B cell (primary cell): ENCODE measurements at regions not wholly inside any gene's neighbourhood (a gene's known extent, or its start where the extent isn't known, plus 50 kb on each side); places are given as distances from the start of the nearest gene placed in this dataset.

ENCODE experiments used
- ATAC-seq: fragments of 200-7000 bp; cut with Tn5 transposase; one replicate; pipeline ENCODE4 v1.10.0; 2021; ENCODE audit warnings: low read depth, mild to moderate bottlenecking, moderate number of reproducible peaks, moderate library complexity
- CTCF ChIA-PET: fragments of 350-600 bp; sonication (Branson Sonifier 250); formaldehyde crosslinking; loops from one replicate; lab custom pipeline; 2021; ENCODE audit warnings: antibody characterized with exemption, inconsistent platforms; lab: Charles Lee
- POLR2A ChIA-PET: fragments of 350-600 bp; sonication (Branson Sonifier 250); formaldehyde crosslinking; loops from one replicate; lab custom pipeline; 2021; ENCODE audit warnings: antibody characterized with exemption; lab: Charles Lee
- DNase-seq: peaks from one replicate; pipeline ENCODE4 v3.0.0; 2013
- H2AFZ ChIP-seq: 2 replicates; pipeline ENCODE4 v1.6.1; 2012; ENCODE audit warnings: mild to moderate bottlenecking, low read depth, low read length; ENCODE audit not compliant: insufficient read depth, poor library complexity, severe bottlenecking
- H3K27ac ChIP-seq, 2 donors: 1 replicate in 1 of 2; 2 replicates in 1 of 2; pipeline ENCODE4 v1.5.1; 2012 to 2013; ENCODE audit warnings: low read length in 2 of 2, mild to moderate bottlenecking in 2 of 2, moderate library complexity in 1 of 2
- H3K27me3 ChIP-seq, 4 experiments: fragments of 200-600 bp in 1 of 4; sonication (generic) in 1 of 4; replicated peaks in 1 of 4; 1 replicate in 2 of 4; 2 replicates in 2 of 4; pipeline versions ENCODE4 v1.6.1 to v1.7.0; 2013 to 2016; ENCODE audit warnings: low read length in 3 of 4, mild to moderate bottlenecking in 2 of 4, mixed read lengths in 1 of 4, moderate library complexity in 1 of 4; ENCODE audit not compliant: insufficient read depth in 4 of 4, control insufficient read depth in 3 of 4; ENCODE audit errors: control extremely low read depth in 1 of 4
- H3K36me3 ChIP-seq, 2 experiments: replicated peaks in 1 of 2; 1 replicate in 1 of 2; 2 replicates in 1 of 2; pipeline versions ENCODE4 v1.6.1 to v1.7.1; 2013; ENCODE audit warnings: low read length in 1 of 2; ENCODE audit not compliant: insufficient read depth in 2 of 2, control insufficient read depth in 1 of 2; ENCODE audit errors: control extremely low read depth in 1 of 2, extremely low read depth in 1 of 2
- H3K4me1 ChIP-seq, 2 donors: fragments of 200-600 bp in 1 of 2; sonication (generic) in 1 of 2; 1 replicate in 1 of 2; 2 replicates in 1 of 2; pipeline versions ENCODE4 v1.5.1 to v1.6.1; 2013 to 2017; ENCODE audit warnings: low read length in 2 of 2; ENCODE audit not compliant: control insufficient read depth in 2 of 2, insufficient read depth in 2 of 2
- H3K4me2 ChIP-seq: replicated peaks from 2 replicates; pipeline ENCODE3; 2012; ENCODE audit warnings: mild to moderate bottlenecking, low read depth, low read length; ENCODE audit not compliant: poor library complexity, severe bottlenecking
- H3K4me3 ChIP-seq, 5 experiments: fragments of 200-600 bp in 1 of 5; sonication (generic) in 1 of 5; 1 replicate in 3 of 5; 2 replicates in 2 of 5; pipeline versions ENCODE4 v1.5.1 to v1.7.0; 2011 to 2016; ENCODE audit warnings: low read length in 4 of 5, mild to moderate bottlenecking in 4 of 5, low read depth in 2 of 5, control low read depth in 1 of 5, moderate library complexity in 1 of 5; ENCODE audit not compliant: insufficient read depth in 1 of 5; ENCODE audit errors: control extremely low read depth in 1 of 5, extremely low read depth in 1 of 5
- H3K79me2 ChIP-seq: fragments of 200-600 bp; sonication (generic); one replicate; pipeline ENCODE4 v1.6.0; 2016; ENCODE audit warnings: low read length; ENCODE audit not compliant: control insufficient read depth, insufficient read depth
- H3K9ac ChIP-seq: fragments of 200-600 bp; sonication (generic); 2 replicates; pipeline ENCODE4 v1.6.1; 2017; ENCODE audit warnings: mild to moderate bottlenecking, low read length, moderate library complexity
- H3K9me3 ChIP-seq, 3 donors: one replicate each; pipeline versions ENCODE4 v1.6.1 to v1.7.1; 2013; ENCODE audit warnings: low read length in 2 of 3; ENCODE audit not compliant: control insufficient read depth in 2 of 3, insufficient read depth in 1 of 3; ENCODE audit errors: control extremely low read depth in 1 of 3
- H4K20me1 ChIP-seq: 2 replicates; pipeline ENCODE4 v1.6.0; 2012; ENCODE audit warnings: mild to moderate bottlenecking, low read length; ENCODE audit not compliant: insufficient read depth, control insufficient read depth, poor library complexity, severe bottlenecking
- H3K27ac Mint-ChIP-seq: one replicate; pipeline ENCODE4 v1.8.0; 2021; ENCODE audit warnings: mixed read lengths
- H3K27me3 Mint-ChIP-seq: one replicate; pipeline ENCODE4 v1.8.0; 2021; ENCODE audit warnings: mixed read lengths
- H3K4me1 Mint-ChIP-seq: one replicate; pipeline ENCODE4 v1.8.0; 2021; ENCODE audit warnings: mixed read lengths
- H3K4me3 Mint-ChIP-seq: one replicate; pipeline ENCODE4 v1.8.0; 2021; ENCODE audit warnings: mixed read lengths
- H3K9me3 Mint-ChIP-seq: one replicate; pipeline ENCODE4 v1.8.0; 2022; ENCODE audit warnings: mixed read lengths; ENCODE audit not compliant: insufficient read depth
- EZH2 ChIP-seq: IDR thresholded peaks from 2 replicates; pipeline ENCODE4 v1.6.1; 2012; ENCODE audit warnings: borderline replicate concordance, low read depth, mild to moderate bottlenecking, moderate library complexity, low read length; ENCODE audit not compliant: insufficient read depth, poor library complexity, severe bottlenecking
- WGBS: methylation state at CpG from one replicate; pipeline ENCODE4 v1.1.5; 2013; ENCODE audit warnings: missing lambda C conversion rate; ENCODE audit not compliant: insufficient coverage; 5-methylcytosine and 5-hydroxymethylcytosine counted together
- intact Hi-C: fragments of 100-400 bp; cut with micrococcal nuclease; formaldehyde crosslinking; loops from one replicate; pipeline ENCODE4 v1.10.0; 2022
- TF ChIP-seq, protein P1 (sequence below): fragments of 200-600 bp; IDR thresholded peaks from one replicate; pipeline ENCODE4 v1.8.0; 2022; ENCODE audit warnings: antibody characterized with exemption, mild to moderate bottlenecking

DNA sequence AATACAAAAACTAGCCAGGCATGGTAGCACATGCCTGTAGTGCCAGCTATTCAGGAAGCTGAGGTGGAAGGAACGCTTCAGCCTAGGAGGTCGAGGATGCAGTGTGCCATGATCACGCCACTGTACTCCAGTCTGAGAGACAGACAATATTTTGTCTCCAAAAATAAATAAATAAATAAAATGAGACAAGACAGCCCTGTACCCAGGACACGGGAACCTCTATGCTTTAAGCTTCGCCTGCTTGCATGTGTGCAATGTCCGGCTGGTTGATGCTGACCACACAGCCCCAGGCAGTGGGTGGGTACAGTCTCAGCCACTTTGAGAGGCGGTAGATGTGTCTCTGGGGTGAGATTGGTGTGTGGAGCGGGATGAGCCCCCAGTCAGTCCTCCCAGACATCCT lies 52.0 kb upstream of the MPEG1 start:
- no peaks in the 10 kb centered on the region for H3K27me3 Mint-ChIP-seq
- DNase-seq (no peak), ATAC-seq (no peak)
- H3K4me3 Mint-ChIP-seq: no peak overlapping the region
- H3K79me2 ChIP-seq: peaks cover 5% of the 10 kb centered on the region
- TF ChIP-seq, protein P1, sequence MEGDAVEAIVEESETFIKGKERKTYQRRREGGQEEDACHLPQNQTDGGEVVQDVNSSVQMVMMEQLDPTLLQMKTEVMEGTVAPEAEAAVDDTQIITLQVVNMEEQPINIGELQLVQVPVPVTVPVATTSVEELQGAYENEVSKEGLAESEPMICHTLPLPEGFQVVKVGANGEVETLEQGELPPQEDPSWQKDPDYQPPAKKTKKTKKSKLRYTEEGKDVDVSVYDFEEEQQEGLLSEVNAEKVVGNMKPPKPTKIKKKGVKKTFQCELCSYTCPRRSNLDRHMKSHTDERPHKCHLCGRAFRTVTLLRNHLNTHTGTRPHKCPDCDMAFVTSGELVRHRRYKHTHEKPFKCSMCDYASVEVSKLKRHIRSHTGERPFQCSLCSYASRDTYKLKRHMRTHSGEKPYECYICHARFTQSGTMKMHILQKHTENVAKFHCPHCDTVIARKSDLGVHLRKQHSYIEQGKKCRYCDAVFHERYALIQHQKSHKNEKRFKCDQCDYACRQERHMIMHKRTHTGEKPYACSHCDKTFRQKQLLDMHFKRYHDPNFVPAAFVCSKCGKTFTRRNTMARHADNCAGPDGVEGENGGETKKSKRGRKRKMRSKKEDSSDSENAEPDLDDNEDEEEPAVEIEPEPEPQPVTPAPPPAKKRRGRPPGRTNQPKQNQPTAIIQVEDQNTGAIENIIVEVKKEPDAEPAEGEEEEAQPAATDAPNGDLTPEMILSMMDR: no peak
- no peak for TF ChIP-seq EZH2
- H3K9me3 ChIP-seq: no peaks in the 10 kb centered on the region
- H3K9me3 Mint-ChIP-seq: no peaks in the 10 kb centered on the region
- WGBS: 100% methylated on average over 5 of the region's 8 CpGs
- H3K9ac ChIP-seq: no peak overlapping the region
- POLR2A ChIA-PET: interaction anchor here (2.7 kb wide), 1 partner anchor 8 kb away, joined by 10 read pairs; no protein-coding TSS in a partner anchor
- H4K20me1 ChIP-seq: no peaks in the 10 kb centered on the region
- H3K4me2 ChIP-seq: peak overlapping the region; percentile 39
- no peak overlapping the region for H3K27ac ChIP-seq
- intact Hi-C loops: loop anchor here (1.0 kb wide), 1 partner anchor 9 kb away; no protein-coding TSS in a partner anchor
- H3K36me3 ChIP-seq: peaks cover 0 to 9% of the 10 kb centered on the region in 2 experiments
- no peak overlapping the region for H2AFZ ChIP-seq
- CTCF ChIA-PET: interaction anchor here (1.0 to 7.7 kb wide), 13 partner anchors 10 to 172 kb away, joined by 3 to 131 read pairs (median 8); partner anchors contain the start of genes DTX4, MPEG1, OR5A1 and OR5A2
- peaks cover 61 to 79% of the 10 kb centered on the region in 2 donors for H3K4me1 ChIP-seq
- H3K4me1 Mint-ChIP-seq: peaks cover 73% of the 10 kb centered on the region
- no peaks in the 10 kb centered on the region for H3K27me3 ChIP-seq
- H3K27ac Mint-ChIP-seq: peak overlapping the region; percentile 46
- no peak overlapping the region for H3K4me3 ChIP-seq

DNA sequence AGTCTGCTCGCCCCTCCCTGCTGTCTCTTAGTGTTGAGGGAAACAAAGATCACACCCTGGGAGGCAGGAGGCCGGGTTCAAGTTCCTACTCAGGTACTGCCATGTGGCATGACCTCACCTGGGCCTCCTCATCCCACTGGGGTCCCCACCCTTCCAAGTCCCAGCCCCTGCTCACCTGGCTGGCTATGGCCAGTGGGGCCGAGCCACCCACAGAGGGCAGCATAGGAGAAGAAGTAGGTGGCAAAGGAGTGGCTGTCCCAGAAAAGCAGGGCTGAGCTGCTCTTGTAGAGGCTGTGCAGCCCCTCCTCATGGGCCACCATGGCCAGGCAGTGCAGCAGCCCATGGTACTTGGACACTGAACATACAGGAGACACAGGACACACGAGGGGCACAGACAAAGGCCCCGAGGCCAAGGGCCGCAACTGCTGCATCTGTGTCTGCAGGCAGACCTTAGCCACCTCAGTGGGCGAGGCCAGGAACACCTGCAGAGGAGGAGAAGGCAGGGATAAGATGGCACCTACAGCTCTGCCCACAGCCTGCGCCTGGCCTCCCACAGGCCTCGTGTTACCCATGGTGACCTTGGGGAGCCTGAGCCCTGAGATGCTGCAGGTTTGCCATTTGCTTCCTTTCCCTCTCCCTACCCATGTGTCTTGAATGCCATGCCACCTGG lies 50.6 kb upstream of the MPEG1 start:
- Histone ChIP-seq H4K20me1 (no peaks in the 10 kb centered on the region), H3K79me2 (no peaks in the 10 kb centered on the region), H3K4me2 (peak overlapping the region; percentile 39), H3K4me1 (peaks cover 52 to 69% of the 10 kb centered on the region in 2 donors), H3K27ac (no peak overlapping the region), H2AFZ (peak overlapping the region; percentile 7), H3K9ac (no peak overlapping the region), H3K27me3 (no peaks in the 10 kb centered on the region), H3K4me3 (no peak overlapping the region), H3K36me3 (peaks cover 0 to 7% of the 10 kb centered on the region in 2 experiments), H3K9me3 (no peaks in the 10 kb centered on the region)
- ChIA-PET CTCF (interaction anchor here (0.6 to 7.7 kb wide), 34 partner anchors 10 to 205 kb away, joined by 3 to 131 read pairs (median 4); partner anchors contain the start of genes DTX4, MPEG1, OR5A1 and OR5A2), POLR2A (interaction anchor here (0.5 to 2.7 kb wide), 3 partner anchors 10 to 1596 kb away, joined by 5 to 10 read pairs (median 6); partner anchors contain the start of gene DTX4)
- peak; percentile 78 for DNase-seq
- H3K27me3 Mint-ChIP-seq: no peaks in the 10 kb centered on the region
- 75% methylated on average over 8 of the region's 9 CpGs for WGBS
- ATAC-seq: peak; percentile 65
- no peaks in the 10 kb centered on the region for H3K9me3 Mint-ChIP-seq
- TF ChIP-seq, protein P1: peak; percentile 68
- no peak for TF ChIP-seq EZH2
- H3K4me1 Mint-ChIP-seq: peaks cover 68% of the 10 kb centered on the region
- intact Hi-C loops: loop anchor here (1.0 kb wide), 2 partner anchors 21 to 167 kb away; no protein-coding TSS in a partner anchor
- peak overlapping the region; percentile 50 for H3K4me3 Mint-ChIP-seq
- peak overlapping the region; percentile 37 for H3K27ac Mint-ChIP-seq
